ENCODE measurements at regions not wholly inside any gene's neighbourhood (a gene's known extent, or its start where the extent isn't known, plus 50 kb on each side); places are given as distances from the start of the nearest gene placed in this dataset.

- TF ChIP-seq CTCF (IDR thresholded peaks at IDR 0.05), result no peak
- ATAC-seq (ENCODE audit: low FRiP score), result no peak
- DNase-seq (ENCODE audit: low spot score), result no peak
These were observed 212.9 kb downstream of the ACTL7B start for GRCh38 chr9:108642871-108643270.

GRCh38 chr9:108640230-108640629 is 215.6 kb downstream of the ACTL7B start:
- DNase-seq (ENCODE audit: low spot score) (no peak), ATAC-seq (ENCODE audit: low FRiP score) (no peak)
- TF ChIP-seq CTCF (IDR thresholded peaks at IDR 0.05), result no peak

GRCh38 chr9:108639696-108640095 is 216.1 kb downstream of the ACTL7B start:
- no peak for ATAC-seq (ENCODE audit: low FRiP score)
- no peak for TF ChIP-seq CTCF (IDR thresholded peaks at IDR 0.05)
- no peak for DNase-seq (ENCODE audit: low spot score)

GRCh38 chr9:108639091-108639490 is 216.7 kb downstream of the ACTL7B start:
- no peak for DNase-seq (ENCODE audit: low spot score)
- no peak for ATAC-seq (ENCODE audit: low FRiP score)
- no peak for TF ChIP-seq CTCF (IDR thresholded peaks at IDR 0.05)

GRCh38 chr9:108637340-108637739 is 218.4 kb downstream of the ACTL7B start:
- TF ChIP-seq CTCF (IDR thresholded peaks at IDR 0.05), result no peak
- ATAC-seq (ENCODE audit: low FRiP score) (no peak), DNase-seq (ENCODE audit: low spot score) (no peak)

- DNase-seq (ENCODE audit: low spot score), result no peak
- TF ChIP-seq CTCF (IDR thresholded peaks at IDR 0.05), result no peak
- ATAC-seq (ENCODE audit: low FRiP score), result no peak
These were observed 219.8 kb downstream of the ACTL7B start for GRCh38 chr9:108636013-108636412.

GRCh38 chr9:108634672-108635462 is 220.9 kb downstream of the ACTL7B start:
- TF ChIP-seq CTCF (IDR thresholded peaks at IDR 0.05), result no peak
- DNase-seq (ENCODE audit: low spot score), result no peak
- no peak for ATAC-seq (ENCODE audit: low FRiP score)
